A673 (cell line): ENCODE measurements at regions not wholly inside any gene's neighbourhood (a gene's known extent, or its start where the extent isn't known, plus 50 kb on each side); places are given as distances from the start of the nearest gene placed in this dataset.

Experiments used
- EZH2 ChIP-seq: fragments of 200-600 bp; sonication (generic); IDR thresholded peaks from 2 replicates; pipeline ENCODE4 v1.6.1; 2017; ENCODE audit warnings: borderline replicate concordance, low read depth, mild to moderate bottlenecking, mixed read lengths, antibody characterized with exemption, low read length; ENCODE audit not compliant: poor library complexity, severe bottlenecking
- TF ChIP-seq, protein P1 (sequence below): fragments of 300-800, 200-600 bp; sonication (generic); conservative IDR thresholded peaks from 2 replicates; pipeline ENCODE4 v1.5.1; 2017; ENCODE audit warnings: low read depth, mild to moderate bottlenecking, antibody characterized with exemption, low read length, moderate library complexity, mixed read lengths

GRCh38 chr2:63661076-63661475, 72.3 kb downstream of the MDH1 start:
- TF ChIP-seq, protein P1, sequence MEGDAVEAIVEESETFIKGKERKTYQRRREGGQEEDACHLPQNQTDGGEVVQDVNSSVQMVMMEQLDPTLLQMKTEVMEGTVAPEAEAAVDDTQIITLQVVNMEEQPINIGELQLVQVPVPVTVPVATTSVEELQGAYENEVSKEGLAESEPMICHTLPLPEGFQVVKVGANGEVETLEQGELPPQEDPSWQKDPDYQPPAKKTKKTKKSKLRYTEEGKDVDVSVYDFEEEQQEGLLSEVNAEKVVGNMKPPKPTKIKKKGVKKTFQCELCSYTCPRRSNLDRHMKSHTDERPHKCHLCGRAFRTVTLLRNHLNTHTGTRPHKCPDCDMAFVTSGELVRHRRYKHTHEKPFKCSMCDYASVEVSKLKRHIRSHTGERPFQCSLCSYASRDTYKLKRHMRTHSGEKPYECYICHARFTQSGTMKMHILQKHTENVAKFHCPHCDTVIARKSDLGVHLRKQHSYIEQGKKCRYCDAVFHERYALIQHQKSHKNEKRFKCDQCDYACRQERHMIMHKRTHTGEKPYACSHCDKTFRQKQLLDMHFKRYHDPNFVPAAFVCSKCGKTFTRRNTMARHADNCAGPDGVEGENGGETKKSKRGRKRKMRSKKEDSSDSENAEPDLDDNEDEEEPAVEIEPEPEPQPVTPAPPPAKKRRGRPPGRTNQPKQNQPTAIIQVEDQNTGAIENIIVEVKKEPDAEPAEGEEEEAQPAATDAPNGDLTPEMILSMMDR = no peak
- TF ChIP-seq EZH2 = no peak
